Urothelium cell line (cell line): ENCODE measurements at regions not wholly inside any gene's neighbourhood (a gene's known extent, or its start where the extent isn't known, plus 50 kb on each side); places are given as distances from the start of the nearest gene placed in this dataset.

Source experiments
- DNase-seq: peaks from one replicate; pipeline ENCODE4 v3.0.0; 2011; ENCODE audit warnings: low spot score, mixed read lengths
- FAIRE-seq: peaks from 2 replicates; lab custom pipeline; 2011; peaks lifted over from hg19 to GRCh38; lab: Jason Lieb, UNC

GRCh38 chr1:48164571-48164970 lies 57.9 kb upstream of the SLC5A9 start:
- DNase-seq (no peak), FAIRE-seq (no peak)

GRCh38 chr1:48160486-48161132 lies 61.9 kb upstream of the SLC5A9 start:
- no peak for FAIRE-seq
- no peak for DNase-seq

- FAIRE-seq, result no peak
Observed at GRCh38 chr1:48139275-48139674, 83.2 kb upstream of the SLC5A9 start.

GRCh38 chr1:48127735-48128685 lies 94.5 kb upstream of the SLC5A9 start:
- peak; percentile 20 for FAIRE-seq
- no peak for DNase-seq

More at GRCh38 chr1:48139275-48139674, 83.2 kb upstream of the SLC5A9 start:
- DNase-seq, result no peak

- FAIRE-seq (no peak), DNase-seq (no peak)
Observed at GRCh38 chr1:48123647-48124046, 98.9 kb upstream of the SLC5A9 start.

GRCh38 chr1:48121955-48122354 lies 100.6 kb upstream of the SLC5A9 start:
- DNase-seq, result no peak
- no peak for FAIRE-seq

GRCh38 chr1:48120621-48121020 lies 101.9 kb upstream of the SLC5A9 start:
- no peak for DNase-seq

GRCh38 chr1:48115835-48116234 lies 106.7 kb upstream of the SLC5A9 start:
- FAIRE-seq, result no peak
- DNase-seq, result no peak

More at GRCh38 chr1:48120621-48121020, 101.9 kb upstream of the SLC5A9 start:
- FAIRE-seq, result no peak

- no peak for DNase-seq
- no peak for FAIRE-seq
Observed at GRCh38 chr1:48114596-48115382, 107.7 kb upstream of the SLC5A9 start.

- FAIRE-seq (no peak), DNase-seq (peak; percentile 46)
Observed at GRCh38 chr1:48109390-48110013, 112.3 kb upstream of the TRABD2B start.

GRCh38 chr1:48107516-48107915 lies 110.3 kb upstream of the TRABD2B start:
- DNase-seq (no peak), FAIRE-seq (no peak)

GRCh38 chr1:48106049-48106448 lies 108.9 kb upstream of the TRABD2B start:
- DNase-seq, result no peak
- FAIRE-seq, result no peak

GRCh38 chr1:48105165-48105564 lies 108.0 kb upstream of the TRABD2B start:
- DNase-seq, result peak; percentile 21
- no peak for FAIRE-seq

- no peak for FAIRE-seq
Observed at GRCh38 chr1:48103495-48103894, 106.3 kb upstream of the TRABD2B start.

GRCh38 chr1:48102766-48103165 lies 105.6 kb upstream of the TRABD2B start:
- DNase-seq (no peak), FAIRE-seq (no peak)

More at GRCh38 chr1:48103495-48103894, 106.3 kb upstream of the TRABD2B start:
- no peak for DNase-seq

- DNase-seq (no peak), FAIRE-seq (no peak)
Observed at GRCh38 chr1:48099072-48099773, 102.0 kb upstream of the TRABD2B start.

- DNase-seq (peak; percentile 89), FAIRE-seq (peak; percentile 5)
Observed at GRCh38 chr1:48093696-48094528, 96.7 kb upstream of the TRABD2B start.

- FAIRE-seq (no peak), DNase-seq (no peak)
Observed at GRCh38 chr1:48093147-48093546, 96.0 kb upstream of the TRABD2B start.

- no peak for DNase-seq
- no peak for FAIRE-seq
Observed at GRCh38 chr1:48092401-48092800, 95.2 kb upstream of the TRABD2B start.
